ENCODE measurements at regions not wholly inside any gene's neighbourhood (a gene's known extent, or its start where the extent isn't known, plus 50 kb on each side); places are given as distances from the start of the nearest gene placed in this dataset.

DNA sequence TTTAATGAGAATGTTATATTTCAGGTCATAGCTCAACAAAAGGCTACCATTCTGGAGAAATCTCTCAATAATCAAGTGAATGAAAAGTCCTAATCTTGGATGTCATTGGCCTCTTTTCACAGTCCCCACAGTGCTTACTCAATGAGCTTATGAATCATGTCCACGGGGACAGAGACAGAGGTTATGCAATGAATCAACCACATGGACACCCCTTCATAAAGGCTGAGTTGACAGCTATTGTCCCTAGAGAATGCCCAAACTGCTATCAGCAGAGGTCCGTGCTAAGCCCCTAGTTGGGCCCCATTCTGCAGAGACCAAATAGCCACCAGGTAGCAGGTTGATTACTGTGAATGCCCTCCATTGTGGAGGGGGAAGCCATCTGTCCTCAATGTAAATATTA, 158.1 kb downstream of the LHFPL1 start:
- TF ChIP-seq EZH2 (IDR thresholded peaks at IDR 0.05; ENCODE audit: low read length, missing control alignments) (no peak), CTCF (conservative IDR thresholded peaks at IDR 0.05 in 1 of 2, IDR thresholded peaks at IDR 0.05 in 1 of 2; ENCODE audit: low read depth in 1 of 2, low read length in 2 of 2) (no peak)

Data from fibroblast of lung (primary cell).